ACHN (cell line): ENCODE measurements at regions not wholly inside any gene's neighbourhood (a gene's known extent, or its start where the extent isn't known, plus 50 kb on each side); places are given as distances from the start of the nearest gene placed in this dataset.

Experiments used
- DNase-seq: peaks from one replicate; pipeline ENCODE4 v3.0.0-alpha.2; 2015
- in situ Hi-C: cut with HindIII; loops from 2 replicates; pipeline ENCODE4 v1.10.0; 2017; ENCODE audit warnings: low sequenced_read_pairs, low pct_ligation_motif_present, low pct_unique_long_range_greater_than_20kb

GRCh38 chr5:6830643-6831239 is 117.5 kb downstream of the TENT4A start:
- in situ Hi-C loops = no loop called here
- DNase-seq = no peak

DNA sequence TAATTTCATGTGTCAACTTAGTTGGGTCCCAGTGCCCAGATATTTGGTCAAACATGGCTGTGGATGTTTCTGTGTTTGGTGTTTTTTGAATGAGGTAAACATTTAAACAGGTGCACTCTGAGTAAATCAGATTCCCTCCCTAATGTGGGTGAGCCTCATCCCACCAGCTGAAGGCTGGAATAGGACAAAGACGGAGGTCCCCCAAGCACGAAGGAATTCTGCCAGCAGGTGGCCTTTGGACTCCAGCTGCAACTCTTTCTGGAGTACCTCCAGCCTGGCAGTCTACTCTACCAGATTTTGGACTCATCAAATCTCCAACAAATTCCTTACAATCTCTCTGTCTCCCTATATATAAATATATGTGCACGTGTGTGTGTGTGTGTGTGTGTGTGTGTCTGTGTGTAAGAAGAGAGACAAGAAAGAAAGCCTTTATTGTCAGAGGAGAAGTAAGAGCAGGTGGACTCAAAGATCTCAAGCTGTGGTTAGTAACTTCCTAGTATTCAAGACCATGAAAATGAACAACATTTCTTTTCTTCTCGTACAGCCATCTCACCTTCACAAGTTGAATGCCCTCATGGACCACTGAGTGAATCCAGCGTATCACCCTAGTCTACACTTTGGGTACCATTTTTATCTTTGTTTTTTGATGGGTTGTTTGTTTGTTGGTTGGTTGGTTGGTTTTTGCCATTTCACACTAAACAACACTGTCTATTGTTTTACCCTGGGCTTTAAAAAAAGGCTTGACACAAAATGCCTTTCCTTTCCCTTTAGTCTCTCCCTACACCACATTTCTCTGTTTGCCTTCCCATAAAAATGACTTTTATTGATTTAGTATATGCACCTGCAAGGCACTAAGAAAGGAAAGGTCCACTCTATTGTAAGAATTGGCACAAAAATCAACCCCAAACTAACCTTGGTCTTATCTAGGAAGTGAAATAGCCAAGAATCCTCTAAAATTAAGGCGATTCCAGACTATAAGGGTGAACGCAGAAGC is 118.7 kb downstream of the TENT4A start:
- DNase-seq = no peak
- in situ Hi-C loops = no loop called here

DNA sequence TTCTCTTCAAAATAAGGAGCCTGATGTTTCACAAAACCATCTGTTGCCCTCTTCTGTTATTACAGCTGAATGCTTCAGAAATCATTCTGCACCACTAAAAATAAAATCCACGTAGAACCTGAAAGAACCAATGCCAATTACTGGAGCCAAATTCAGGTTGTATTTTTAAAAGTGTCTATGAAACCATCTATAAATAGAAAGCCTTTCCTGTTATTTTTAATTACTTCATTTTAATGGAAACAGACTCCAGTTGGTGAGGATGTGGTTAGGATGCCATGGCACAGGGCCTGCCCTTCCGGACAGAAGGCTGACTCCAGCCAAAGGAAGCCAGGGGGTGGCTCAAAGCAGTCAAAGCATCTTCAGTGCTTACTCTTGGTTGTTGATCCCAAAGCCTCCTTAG is 119.8 kb downstream of the TENT4A start:
- in situ Hi-C loops = no loop called here
- no peak for DNase-seq

GRCh38 chr5:6833406-6833805 is 120.2 kb downstream of the TENT4A start:
- in situ Hi-C loops = no loop called here
- DNase-seq = no peak

- in situ Hi-C loops = no loop called here
- DNase-seq = no peak
Measured at GRCh38 chr5:6837095-6837494, 123.9 kb downstream of the TENT4A start.

DNA sequence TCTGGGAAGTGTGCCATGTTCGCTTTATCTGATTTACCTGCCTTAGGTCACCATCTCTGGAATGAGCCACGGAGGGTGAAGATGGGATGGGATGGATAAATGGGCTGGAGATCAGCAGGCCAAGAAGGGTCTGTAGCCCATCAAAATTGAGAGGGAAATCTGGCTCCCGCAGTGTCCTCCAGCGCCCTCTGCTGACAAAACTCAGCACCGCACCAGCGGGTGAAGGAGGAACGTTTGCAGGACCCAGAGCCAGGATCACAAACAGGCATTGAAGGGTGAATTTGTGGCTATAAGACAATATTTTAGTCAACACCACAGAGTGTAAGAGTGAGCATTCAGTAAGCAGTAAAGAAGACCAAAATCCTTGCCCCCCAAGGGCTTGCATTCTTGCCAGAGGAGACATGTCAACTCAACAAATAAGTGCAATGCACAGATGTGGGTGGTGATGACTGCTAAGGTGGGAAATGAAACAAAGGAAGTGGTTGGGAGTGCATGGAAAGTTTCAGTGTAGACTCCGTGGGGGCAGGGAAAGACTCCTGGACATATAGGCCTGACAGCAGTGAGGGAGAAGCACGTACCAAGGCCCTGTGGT is 124.4 kb downstream of the TENT4A start:
- peak; percentile 28 for DNase-seq
- in situ Hi-C loops = no loop called here

DNA sequence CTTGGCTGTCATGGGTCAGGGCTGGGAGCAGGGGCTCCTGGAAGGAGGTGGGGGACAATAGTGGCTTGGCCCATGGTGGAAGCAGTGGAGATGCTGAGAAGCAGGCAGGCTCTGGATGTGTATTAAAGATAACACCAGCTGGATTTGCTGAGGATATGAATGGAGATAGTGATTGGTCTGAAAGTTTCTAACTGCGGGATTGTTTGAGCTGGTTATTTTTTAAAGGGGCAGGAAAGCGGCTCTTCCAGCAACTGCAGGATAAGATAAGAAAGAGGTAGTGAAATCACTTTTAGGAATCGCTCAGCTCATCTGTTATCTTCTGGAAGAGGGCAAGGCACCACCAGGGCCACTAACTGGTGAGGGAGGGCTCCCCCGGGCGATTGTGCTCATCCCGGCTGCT is 125.5 kb downstream of the TENT4A start:
- in situ Hi-C loops = no loop called here
- no peak for DNase-seq

GRCh38 chr5:6840136-6840793 is 127.0 kb downstream of the TENT4A start:
- DNase-seq = no peak
- in situ Hi-C loops = no loop called here

- DNase-seq = no peak
- in situ Hi-C loops = no loop called here
Measured at GRCh38 chr5:6843335-6843734, 130.1 kb downstream of the TENT4A start.

DNA sequence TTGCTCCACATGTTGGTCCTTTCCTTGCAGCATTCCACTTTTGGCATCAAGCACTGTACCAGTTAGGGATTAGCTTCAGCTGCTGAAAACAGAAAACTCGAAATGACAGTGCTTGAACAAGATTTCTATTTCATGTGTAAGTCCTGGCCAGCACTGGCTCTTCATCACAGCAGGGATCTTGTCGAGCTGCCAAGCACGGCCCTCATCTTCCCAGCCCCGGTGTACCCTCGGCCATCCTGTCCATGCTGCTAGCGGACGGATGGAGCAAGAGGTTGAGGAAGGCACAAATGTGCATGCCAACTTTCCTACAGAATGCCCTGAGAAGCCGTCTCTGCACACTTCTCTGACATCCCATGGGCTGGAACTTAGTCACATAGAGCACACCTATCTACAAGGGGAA is 130.6 kb downstream of the TENT4A start:
- in situ Hi-C loops = no loop called here
- no peak for DNase-seq

GRCh38 chr5:6845856-6846255 is 132.6 kb downstream of the TENT4A start:
- in situ Hi-C loops = no loop called here

GRCh38 chr5:6847870-6848269 is 134.6 kb downstream of the TENT4A start:
- in situ Hi-C loops = no loop called here

More at GRCh38 chr5:6845856-6846255, 132.6 kb downstream of the TENT4A start:
- DNase-seq = no peak

DNA sequence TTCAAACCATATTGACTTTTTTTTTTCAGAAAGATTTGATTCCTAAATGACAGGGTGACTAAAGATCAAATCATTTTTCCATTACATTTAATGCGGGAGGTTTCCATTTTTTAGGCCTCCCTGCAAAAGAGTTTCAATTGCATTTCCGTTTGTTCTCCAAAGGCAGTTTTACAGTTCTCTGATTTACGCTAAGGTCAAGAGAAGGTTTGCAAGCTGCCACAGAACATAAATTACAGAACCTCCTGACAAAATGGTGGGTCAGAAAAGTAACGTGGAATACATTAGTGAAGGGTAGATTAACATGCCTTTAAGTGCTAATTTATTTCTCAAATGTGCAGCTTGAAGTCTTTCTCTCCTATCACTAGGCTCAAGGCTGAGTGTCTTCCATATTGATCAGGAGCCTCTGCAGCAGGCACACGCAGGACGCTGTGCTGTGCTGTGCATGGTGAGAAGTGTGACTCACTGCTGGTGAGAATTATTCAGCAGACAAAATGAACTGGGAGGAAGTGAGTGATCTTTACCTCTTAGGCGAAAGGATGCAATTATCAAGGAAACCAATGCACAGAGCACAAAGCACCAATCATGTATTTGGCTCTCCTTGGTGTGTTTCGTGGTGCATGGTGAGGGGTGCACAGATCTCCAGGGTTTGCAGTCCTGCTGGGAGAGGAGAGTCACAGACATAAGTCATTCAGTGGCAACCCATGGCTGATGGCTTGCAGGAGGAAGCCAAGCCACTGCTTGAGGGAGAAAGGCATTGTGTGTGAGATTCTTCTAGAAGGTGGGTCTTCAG is 136.3 kb downstream of the TENT4A start:
- DNase-seq = no peak
- in situ Hi-C loops = no loop called here

More at GRCh38 chr5:6847870-6848269, 134.6 kb downstream of the TENT4A start:
- no peak for DNase-seq

DNA sequence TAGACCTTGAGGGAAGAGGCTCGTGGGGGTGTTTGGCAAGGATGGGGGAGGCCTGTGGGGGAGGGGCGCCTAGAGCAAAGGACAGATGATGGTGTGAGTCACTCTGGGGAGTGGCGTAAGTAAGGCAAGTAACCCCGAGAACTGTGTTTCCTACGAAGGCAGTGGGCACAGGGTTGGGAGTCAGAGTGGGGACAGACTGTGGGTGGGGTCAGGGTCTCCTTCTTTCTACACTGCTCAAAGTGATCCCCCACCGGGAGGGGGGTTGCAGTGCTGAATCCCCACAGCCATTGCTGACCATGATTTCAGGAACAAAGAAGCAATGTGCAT is 136.8 kb downstream of the TENT4A start:
- in situ Hi-C loops = no loop called here

DNA sequence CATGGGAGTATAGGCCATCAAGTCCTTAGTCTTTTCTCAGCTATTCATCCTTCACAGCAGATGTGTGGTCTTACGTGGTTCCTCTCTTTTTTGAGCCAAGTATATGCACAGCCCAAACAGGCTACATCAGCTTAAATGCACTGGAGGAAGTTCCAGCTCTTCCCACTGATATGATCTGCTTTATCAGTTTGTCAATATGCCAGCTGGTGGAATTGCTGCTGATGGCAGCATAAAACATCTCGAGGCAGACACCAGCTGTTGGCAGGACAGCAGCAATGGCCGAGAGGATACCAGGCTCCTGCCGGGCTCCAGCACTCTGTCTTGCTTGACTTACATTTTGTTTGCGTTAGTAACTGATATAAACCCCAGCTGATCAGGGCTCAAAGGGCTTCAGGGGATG is 143.4 kb downstream of the TENT4A start:
- in situ Hi-C loops = no loop called here
- DNase-seq = no peak

More for the DNA sequence above, 136.8 kb downstream of the TENT4A start:
- no peak for DNase-seq

GRCh38 chr5:6858419-6858818 is 145.2 kb downstream of the TENT4A start:
- in situ Hi-C loops = no loop called here
- DNase-seq = no peak

GRCh38 chr5:6859023-6859422 is 145.8 kb downstream of the TENT4A start:
- in situ Hi-C loops = no loop called here
- DNase-seq = no peak

- in situ Hi-C loops = no loop called here
- no peak for DNase-seq
Measured at GRCh38 chr5:6859951-6860638, 146.9 kb downstream of the TENT4A start.
